Stomach (tissue), 4 donors: ENCODE measurements at regions not wholly inside any gene's neighbourhood (a gene's known extent, or its start where the extent isn't known, plus 50 kb on each side); places are given as distances from the start of the nearest gene placed in this dataset.

Source experiments
- POLR2A ChIP-seq, 4 donors: fragments of 450-650 bp; IDR thresholded peaks; one replicate each; pipeline ENCODE4 v1.6.1; 2016; ENCODE audit warnings: antibody characterized with exemption in 4 of 4, control low read depth in 2 of 4, mild to moderate bottlenecking in 1 of 4, moderate library complexity in 1 of 4
- POLR2AphosphoS5 ChIP-seq, 3 donors: sonication (generic); formaldehyde crosslinking; IDR thresholded peaks; one replicate each; pipeline ENCODE4 v1.6.1; 2016; ENCODE audit warnings: antibody characterized with exemption in 3 of 3
- TF ChIP-seq, protein P1 (sequence below), 7 experiments: fragments of 450-650 bp in 4 of 7; fragments of 200-600 bp in 3 of 7; sonication (generic) in 3 of 7; IDR thresholded peaks; one replicate each; pipeline ENCODE4 v1.5.1; 2016 to 2019; ENCODE audit warnings: antibody characterized with exemption in 7 of 7, control low read depth in 2 of 7, mild to moderate bottlenecking in 1 of 7

- TF ChIP-seq POLR2AphosphoS5 (IDR thresholded peaks at IDR 0.05) (no peak), POLR2A (IDR thresholded peaks at IDR 0.05) (no peak)
- TF ChIP-seq, protein P1, sequence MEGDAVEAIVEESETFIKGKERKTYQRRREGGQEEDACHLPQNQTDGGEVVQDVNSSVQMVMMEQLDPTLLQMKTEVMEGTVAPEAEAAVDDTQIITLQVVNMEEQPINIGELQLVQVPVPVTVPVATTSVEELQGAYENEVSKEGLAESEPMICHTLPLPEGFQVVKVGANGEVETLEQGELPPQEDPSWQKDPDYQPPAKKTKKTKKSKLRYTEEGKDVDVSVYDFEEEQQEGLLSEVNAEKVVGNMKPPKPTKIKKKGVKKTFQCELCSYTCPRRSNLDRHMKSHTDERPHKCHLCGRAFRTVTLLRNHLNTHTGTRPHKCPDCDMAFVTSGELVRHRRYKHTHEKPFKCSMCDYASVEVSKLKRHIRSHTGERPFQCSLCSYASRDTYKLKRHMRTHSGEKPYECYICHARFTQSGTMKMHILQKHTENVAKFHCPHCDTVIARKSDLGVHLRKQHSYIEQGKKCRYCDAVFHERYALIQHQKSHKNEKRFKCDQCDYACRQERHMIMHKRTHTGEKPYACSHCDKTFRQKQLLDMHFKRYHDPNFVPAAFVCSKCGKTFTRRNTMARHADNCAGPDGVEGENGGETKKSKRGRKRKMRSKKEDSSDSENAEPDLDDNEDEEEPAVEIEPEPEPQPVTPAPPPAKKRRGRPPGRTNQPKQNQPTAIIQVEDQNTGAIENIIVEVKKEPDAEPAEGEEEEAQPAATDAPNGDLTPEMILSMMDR (IDR thresholded peaks at IDR 0.05): no peak
Measured at GRCh38 chr14:47846008-47846407, 170.6 kb upstream of the MDGA2 start.
